ENCODE measurements at regions not wholly inside any gene's neighbourhood (a gene's known extent, or its start where the extent isn't known, plus 50 kb on each side); places are given as distances from the start of the nearest gene placed in this dataset.
A peak's percentile ranks its signal among the peaks of the same experiment; 100 is the strongest.

GRCh38 chr6:170093658-170094596 is 197.0 kb downstream of the DLL1 start:
- H3K9ac ChIP-seq (ENCODE audit: low read length): no peak overlapping the region
- H3K4me1 ChIP-seq (ENCODE audit: control insufficient read depth in 1 of 2, insufficient read depth in 2 of 2, low read length in 2 of 2): peaks cover 19 to 28% of the 10 kb centered on the region in 2 experiments
- no peak overlapping the region for H3K4me3 ChIP-seq (ENCODE audit: low read depth, low read length)
- WGBS (ENCODE audit: extremely low coverage, insufficient coverage, insufficient read length): no CpG with 5 or more reads among the region's 37 CpGs
- H4K91ac ChIP-seq (ENCODE audit: low read depth, low read length): peak overlapping the region; percentile 1
- H3K14ac ChIP-seq (ENCODE audit: low read length): no peak overlapping the region
- H3K27ac ChIP-seq (ENCODE audit: low read depth, low read length): no peak overlapping the region
- H3K4me2 ChIP-seq (ENCODE audit: low read length): no peak overlapping the region
- H2AK5ac ChIP-seq (ENCODE audit: low read length): no peak overlapping the region
- peaks cover 13% of the 10 kb centered on the region for H3K79me1 ChIP-seq (ENCODE audit: low read length)
- H3K9me3 ChIP-seq (ENCODE audit: insufficient read depth, low read depth, low read length): peaks cover 7% of the 10 kb centered on the region
- H3K27me3 ChIP-seq (ENCODE audit: insufficient read depth, low read length): no peaks in the 10 kb centered on the region
- no peak overlapping the region for H2BK120ac ChIP-seq (ENCODE audit: insufficient read depth, low read length, poor library complexity)
- no peak overlapping the region for H3K4ac ChIP-seq (ENCODE audit: low read depth, low read length)
- no peak overlapping the region for H2AFZ ChIP-seq (ENCODE audit: insufficient read depth, low read length, poor library complexity)
- H3K79me2 ChIP-seq (ENCODE audit: control insufficient read depth, insufficient read depth, low read length, poor library complexity): no peaks in the 10 kb centered on the region
- H2BK5ac ChIP-seq (ENCODE audit: low read depth, low read length, poor library complexity): no peak overlapping the region
- no peak overlapping the region for H4K12ac ChIP-seq (ENCODE audit: low read depth, low read length)
- H2BK12ac ChIP-seq (ENCODE audit: low read length): peak overlapping the region; percentile 2
- no peak overlapping the region for H4K8ac ChIP-seq (ENCODE audit: low read depth, low read length)
- H3K36me3 ChIP-seq (ENCODE audit: control insufficient read depth in 1 of 2, insufficient read depth in 2 of 2, low read length in 2 of 2): no peaks in the 10 kb centered on the region
- peak overlapping the region; percentile 52 for H3K18ac ChIP-seq (ENCODE audit: low read length)
- H3K23ac ChIP-seq (ENCODE audit: low read length): no peak overlapping the region
- DNase-seq: no peak

- WGBS (ENCODE audit: extremely low coverage, insufficient coverage, insufficient read length): no CpG with 5 or more reads among the region's 17 CpGs
- Histone ChIP-seq H3K4me1 (ENCODE audit: control insufficient read depth in 1 of 2, insufficient read depth in 2 of 2, low read length in 2 of 2) (peaks cover 19 to 28% of the 10 kb centered on the region in 2 experiments), H2BK5ac (ENCODE audit: low read depth, low read length, poor library complexity) (no peak overlapping the region), H2AK5ac (ENCODE audit: low read length) (no peak overlapping the region), H3K23ac (ENCODE audit: low read length) (no peak overlapping the region), H3K9me3 (ENCODE audit: insufficient read depth, low read depth, low read length) (peaks cover 4% of the 10 kb centered on the region), H2AFZ (ENCODE audit: insufficient read depth, low read length, poor library complexity) (no peak overlapping the region), H3K79me1 (ENCODE audit: low read length) (peaks cover 13% of the 10 kb centered on the region), H3K27me3 (ENCODE audit: insufficient read depth, low read length) (no peaks in the 10 kb centered on the region), H3K79me2 (ENCODE audit: control insufficient read depth, insufficient read depth, low read length, poor library complexity) (no peaks in the 10 kb centered on the region), H2BK12ac (ENCODE audit: low read length) (no peak overlapping the region), H4K8ac (ENCODE audit: low read depth, low read length) (no peak overlapping the region), H2BK120ac (ENCODE audit: insufficient read depth, low read length, poor library complexity) (no peak overlapping the region), H4K91ac (ENCODE audit: low read depth, low read length) (no peak overlapping the region), H3K18ac (ENCODE audit: low read length) (no peak overlapping the region), H3K4ac (ENCODE audit: low read depth, low read length) (no peak overlapping the region), H3K14ac (ENCODE audit: low read length) (no peak overlapping the region), H3K27ac (ENCODE audit: low read depth, low read length) (no peak overlapping the region), H4K12ac (ENCODE audit: low read depth, low read length) (no peak overlapping the region), H3K4me3 (ENCODE audit: low read depth, low read length) (no peak overlapping the region), H3K36me3 (ENCODE audit: control insufficient read depth in 1 of 2, insufficient read depth in 2 of 2, low read length in 2 of 2) (no peaks in the 10 kb centered on the region), H3K9ac (ENCODE audit: low read length) (no peak overlapping the region), H3K4me2 (ENCODE audit: low read length) (no peak overlapping the region)
- DNase-seq: no peak
Observed at GRCh38 chr6:170093276-170093657, 197.6 kb downstream of the DLL1 start.

GRCh38 chr6:170092826-170093225 is 198.1 kb downstream of the DLL1 start:
- Histone ChIP-seq H2BK120ac (ENCODE audit: insufficient read depth, low read length, poor library complexity) (no peak overlapping the region), H4K91ac (ENCODE audit: low read depth, low read length) (no peak overlapping the region), H2BK5ac (ENCODE audit: low read depth, low read length, poor library complexity) (no peak overlapping the region), H2AK5ac (ENCODE audit: low read length) (no peak overlapping the region), H3K27me3 (ENCODE audit: insufficient read depth, low read length) (no peaks in the 10 kb centered on the region), H3K9me3 (ENCODE audit: insufficient read depth, low read depth, low read length) (peaks cover 4% of the 10 kb centered on the region), H3K4me2 (ENCODE audit: low read length) (no peak overlapping the region), H2BK12ac (ENCODE audit: low read length) (no peak overlapping the region), H3K4ac (ENCODE audit: low read depth, low read length) (no peak overlapping the region), H3K36me3 (ENCODE audit: control insufficient read depth in 1 of 2, insufficient read depth in 2 of 2, low read length in 2 of 2) (no peaks in the 10 kb centered on the region), H3K27ac (ENCODE audit: low read depth, low read length) (no peak overlapping the region), H3K23ac (ENCODE audit: low read length) (no peak overlapping the region), H3K79me2 (ENCODE audit: control insufficient read depth, insufficient read depth, low read length, poor library complexity) (no peaks in the 10 kb centered on the region), H3K9ac (ENCODE audit: low read length) (no peak overlapping the region), H2AFZ (ENCODE audit: insufficient read depth, low read length, poor library complexity) (no peak overlapping the region), H3K18ac (ENCODE audit: low read length) (no peak overlapping the region), H4K8ac (ENCODE audit: low read depth, low read length) (no peak overlapping the region), H3K4me1 (ENCODE audit: control insufficient read depth in 1 of 2, insufficient read depth in 2 of 2, low read length in 2 of 2) (peaks cover 19 to 26% of the 10 kb centered on the region in 2 experiments), H3K79me1 (ENCODE audit: low read length) (peaks cover 13% of the 10 kb centered on the region), H3K4me3 (ENCODE audit: low read depth, low read length) (peak overlapping the region; percentile 35), H3K14ac (ENCODE audit: low read length) (no peak overlapping the region), H4K12ac (ENCODE audit: low read depth, low read length) (no peak overlapping the region)
- no peak for DNase-seq
- WGBS (ENCODE audit: extremely low coverage, insufficient coverage, insufficient read length): no CpG with 5 or more reads among the region's 15 CpGs

- Histone ChIP-seq H3K23ac (ENCODE audit: low read length) (no peak overlapping the region), H3K36me3 (ENCODE audit: control insufficient read depth in 1 of 2, insufficient read depth in 2 of 2, low read length in 2 of 2) (no peaks in the 10 kb centered on the region), H4K8ac (ENCODE audit: low read depth, low read length) (no peak overlapping the region), H2BK120ac (ENCODE audit: insufficient read depth, low read length, poor library complexity) (no peak overlapping the region), H2AK5ac (ENCODE audit: low read length) (peak overlapping the region; percentile 11), H3K18ac (ENCODE audit: low read length) (no peak overlapping the region), H2AFZ (ENCODE audit: insufficient read depth, low read length, poor library complexity) (no peak overlapping the region), H3K9ac (ENCODE audit: low read length) (no peak overlapping the region), H3K79me2 (ENCODE audit: control insufficient read depth, insufficient read depth, low read length, poor library complexity) (no peaks in the 10 kb centered on the region), H3K4ac (ENCODE audit: low read depth, low read length) (no peak overlapping the region), H2BK5ac (ENCODE audit: low read depth, low read length, poor library complexity) (no peak overlapping the region), H3K9me3 (ENCODE audit: insufficient read depth, low read depth, low read length) (peaks cover 4% of the 10 kb centered on the region), H3K4me1 (ENCODE audit: control insufficient read depth in 1 of 2, insufficient read depth in 2 of 2, low read length in 2 of 2) (peaks cover 12 to 18% of the 10 kb centered on the region in 2 experiments), H4K91ac (ENCODE audit: low read depth, low read length) (no peak overlapping the region), H3K14ac (ENCODE audit: low read length) (no peak overlapping the region), H3K4me2 (ENCODE audit: low read length) (no peak overlapping the region), H4K12ac (ENCODE audit: low read depth, low read length) (no peak overlapping the region), H3K27me3 (ENCODE audit: insufficient read depth, low read length) (no peaks in the 10 kb centered on the region), H2BK12ac (ENCODE audit: low read length) (no peak overlapping the region), H3K79me1 (ENCODE audit: low read length) (peaks cover 10% of the 10 kb centered on the region), H3K27ac (ENCODE audit: low read depth, low read length) (no peak overlapping the region), H3K4me3 (ENCODE audit: low read depth, low read length) (peak overlapping the region; percentile 35)
- no peak for DNase-seq
- WGBS (ENCODE audit: extremely low coverage, insufficient coverage, insufficient read length): no CpG with 5 or more reads among the region's 30 CpGs
Observed at GRCh38 chr6:170091639-170092579, 199.0 kb downstream of the DLL1 start.

Measured in trophoblast cell (in vitro differentiated cells and primary cell).